ENCODE measurements at regions not wholly inside any gene's neighbourhood (a gene's known extent, or its start where the extent isn't known, plus 50 kb on each side); places are given as distances from the start of the nearest gene placed in this dataset.
"Not testable (repeated sequence)": the region's sequence is repeated elsewhere in the genome, so short reads cannot be mapped to it uniquely, and the experiment has no call there.

GRCh38 chr22:23484651-23485050 lies 95.4 kb downstream of the IGLL1 start:
- Histone ChIP-seq H3K4me3 (ENCODE audit: low read length) (no peak overlapping the region), H3K9me3 (ENCODE audit: control insufficient read depth, low read depth, low read length) (no peaks in the 10 kb centered on the region), H3K27ac (ENCODE audit: low read length) (no peak overlapping the region), H3K27me3 (ENCODE audit: control insufficient read depth, insufficient read depth, low read length) (no peaks in the 10 kb centered on the region), H3K4me1 (ENCODE audit: control insufficient read depth, insufficient read depth, low read length) (no peaks in the 10 kb centered on the region), H3K36me3 (ENCODE audit: control insufficient read depth, insufficient read depth, low read length) (no peaks in the 10 kb centered on the region)
- no peak for DNase-seq
- WGBS (ENCODE audit: insufficient coverage, low lambda C conversion rate), result 87% methylated on average over 3 of the region's 5 CpGs

- Histone ChIP-seq H3K27ac (ENCODE audit: low read length) (no peak overlapping the region), H3K4me3 (ENCODE audit: low read length) (no peak overlapping the region), H3K4me1 (ENCODE audit: control insufficient read depth, insufficient read depth, low read length) (no peaks in the 10 kb centered on the region), H3K27me3 (ENCODE audit: control insufficient read depth, insufficient read depth, low read length) (no peaks in the 10 kb centered on the region), H3K36me3 (ENCODE audit: control insufficient read depth, insufficient read depth, low read length) (no peaks in the 10 kb centered on the region), H3K9me3 (ENCODE audit: control insufficient read depth, low read depth, low read length) (no peaks in the 10 kb centered on the region)
- no peak for DNase-seq
- no CpG with 5 or more reads among the region's 5 CpGs for WGBS (ENCODE audit: insufficient coverage, low lambda C conversion rate)
These were observed 98.7 kb downstream of the IGLL1 start for GRCh38 chr22:23481369-23481768.

- Histone ChIP-seq H3K27me3 (ENCODE audit: control insufficient read depth, insufficient read depth, low read length) (no peaks in the 10 kb centered on the region), H3K27ac (ENCODE audit: low read length) (no peak overlapping the region), H3K9me3 (ENCODE audit: control insufficient read depth, low read depth, low read length) (no peaks in the 10 kb centered on the region), H3K4me3 (ENCODE audit: low read length) (no peak overlapping the region), H3K36me3 (ENCODE audit: control insufficient read depth, insufficient read depth, low read length) (no peaks in the 10 kb centered on the region), H3K4me1 (ENCODE audit: control insufficient read depth, insufficient read depth, low read length) (no peaks in the 10 kb centered on the region)
- no peak for DNase-seq
- no CpG with 5 or more reads among the region's 4 CpGs for WGBS (ENCODE audit: insufficient coverage, low lambda C conversion rate)
These were observed 101.9 kb downstream of the IGLL1 start for GRCh38 chr22:23478175-23478574.

GRCh38 chr22:23474531-23474930 lies 105.6 kb downstream of the IGLL1 start:
- not testable (repeated sequence) for H3K36me3 ChIP-seq (ENCODE audit: control insufficient read depth, insufficient read depth, low read length); H3K4me3 ChIP-seq (ENCODE audit: low read length); H3K27ac ChIP-seq (ENCODE audit: low read length); H3K4me1 ChIP-seq (ENCODE audit: control insufficient read depth, insufficient read depth, low read length); DNase-seq; H3K9me3 ChIP-seq (ENCODE audit: control insufficient read depth, low read depth, low read length); H3K27me3 ChIP-seq (ENCODE audit: control insufficient read depth, insufficient read depth, low read length)
- WGBS (ENCODE audit: insufficient coverage, low lambda C conversion rate), result no CpG with 5 or more reads among the region's 6 CpGs

- no peaks in the 10 kb centered on the region for H3K36me3 ChIP-seq (ENCODE audit: control insufficient read depth, insufficient read depth, low read length)
- WGBS (ENCODE audit: insufficient coverage, low lambda C conversion rate), result no CpG with 5 or more reads among the region's 8 CpGs
- no peaks in the 10 kb centered on the region for H3K27me3 ChIP-seq (ENCODE audit: control insufficient read depth, insufficient read depth, low read length)
- H3K27ac ChIP-seq (ENCODE audit: low read length), result no peak overlapping the region
- H3K4me1 ChIP-seq (ENCODE audit: control insufficient read depth, insufficient read depth, low read length), result no peaks in the 10 kb centered on the region
- no peaks in the 10 kb centered on the region for H3K9me3 ChIP-seq (ENCODE audit: control insufficient read depth, low read depth, low read length)
- DNase-seq, result no peak
- H3K4me3 ChIP-seq (ENCODE audit: low read length), result no peak overlapping the region
These were observed 106.2 kb downstream of the IGLL1 start for GRCh38 chr22:23473901-23474300.

GRCh38 chr22:23472376-23472775 lies 107.7 kb downstream of the IGLL1 start:
- not testable (repeated sequence) for H3K4me3 ChIP-seq (ENCODE audit: low read length); H3K27me3 ChIP-seq (ENCODE audit: control insufficient read depth, insufficient read depth, low read length); DNase-seq; H3K4me1 ChIP-seq (ENCODE audit: control insufficient read depth, insufficient read depth, low read length); H3K36me3 ChIP-seq (ENCODE audit: control insufficient read depth, insufficient read depth, low read length); H3K9me3 ChIP-seq (ENCODE audit: control insufficient read depth, low read depth, low read length); H3K27ac ChIP-seq (ENCODE audit: low read length)
- WGBS (ENCODE audit: insufficient coverage, low lambda C conversion rate), result no CpG with 5 or more reads among the region's 7 CpGs

- Histone ChIP-seq H3K4me1 (ENCODE audit: control insufficient read depth, insufficient read depth, low read length) (no peaks in the 10 kb centered on the region), H3K4me3 (ENCODE audit: low read length) (no peak overlapping the region), H3K9me3 (ENCODE audit: control insufficient read depth, low read depth, low read length) (no peaks in the 10 kb centered on the region), H3K36me3 (ENCODE audit: control insufficient read depth, insufficient read depth, low read length) (no peaks in the 10 kb centered on the region), H3K27me3 (ENCODE audit: control insufficient read depth, insufficient read depth, low read length) (no peaks in the 10 kb centered on the region), H3K27ac (ENCODE audit: low read length) (no peak overlapping the region)
- DNase-seq, result peak in 1 of 2 donors; percentile 45
- no CpG with 5 or more reads among the region's 3 CpGs for WGBS (ENCODE audit: insufficient coverage, low lambda C conversion rate)
These were observed 108.4 kb downstream of the IGLL1 start for GRCh38 chr22:23471698-23472097.

GRCh38 chr22:23470811-23471389 lies 109.2 kb downstream of the IGLL1 start:
- Histone ChIP-seq H3K27ac (ENCODE audit: low read length) (no peak overlapping the region), H3K27me3 (ENCODE audit: control insufficient read depth, insufficient read depth, low read length) (no peaks in the 10 kb centered on the region), H3K4me1 (ENCODE audit: control insufficient read depth, insufficient read depth, low read length) (no peaks in the 10 kb centered on the region), H3K4me3 (ENCODE audit: low read length) (no peak overlapping the region), H3K36me3 (ENCODE audit: control insufficient read depth, insufficient read depth, low read length) (no peaks in the 10 kb centered on the region), H3K9me3 (ENCODE audit: control insufficient read depth, low read depth, low read length) (no peaks in the 10 kb centered on the region)
- no peak for DNase-seq
- 80% methylated on average over 1 of the region's 8 CpGs for WGBS (ENCODE audit: insufficient coverage, low lambda C conversion rate)

- no peak for DNase-seq
- no peak overlapping the region for H3K27ac ChIP-seq (ENCODE audit: low read length)
- no peaks in the 10 kb centered on the region for H3K36me3 ChIP-seq (ENCODE audit: control insufficient read depth, insufficient read depth, low read length)
- no peaks in the 10 kb centered on the region for H3K4me1 ChIP-seq (ENCODE audit: control insufficient read depth, insufficient read depth, low read length)
- H3K9me3 ChIP-seq (ENCODE audit: control insufficient read depth, low read depth, low read length), result no peaks in the 10 kb centered on the region
- no peak overlapping the region for H3K4me3 ChIP-seq (ENCODE audit: low read length)
- no peaks in the 10 kb centered on the region for H3K27me3 ChIP-seq (ENCODE audit: control insufficient read depth, insufficient read depth, low read length)
These were observed 112.3 kb downstream of the IGLL1 start for GRCh38 chr22:23467721-23468294.

- WGBS (ENCODE audit: insufficient coverage, low lambda C conversion rate), result no CpG with 5 or more reads among the region's 7 CpGs
- no peak for DNase-seq
- no peak overlapping the region for H3K4me3 ChIP-seq (ENCODE audit: low read length)
- H3K9me3 ChIP-seq (ENCODE audit: control insufficient read depth, low read depth, low read length), result no peaks in the 10 kb centered on the region
- H3K4me1 ChIP-seq (ENCODE audit: control insufficient read depth, insufficient read depth, low read length), result no peaks in the 10 kb centered on the region
- H3K27me3 ChIP-seq (ENCODE audit: control insufficient read depth, insufficient read depth, low read length), result no peaks in the 10 kb centered on the region
- H3K36me3 ChIP-seq (ENCODE audit: control insufficient read depth, insufficient read depth, low read length), result no peaks in the 10 kb centered on the region
- no peak overlapping the region for H3K27ac ChIP-seq (ENCODE audit: low read length)
These were observed 113.7 kb downstream of the IGLL1 start for GRCh38 chr22:23466351-23466750.

GRCh38 chr22:23464796-23465195 lies 115.3 kb downstream of the IGLL1 start:
- H3K36me3 ChIP-seq (ENCODE audit: control insufficient read depth, insufficient read depth, low read length); H3K4me3 ChIP-seq (ENCODE audit: low read length); H3K9me3 ChIP-seq (ENCODE audit: control insufficient read depth, low read depth, low read length); DNase-seq; H3K27ac ChIP-seq (ENCODE audit: low read length); H3K4me1 ChIP-seq (ENCODE audit: control insufficient read depth, insufficient read depth, low read length); H3K27me3 ChIP-seq (ENCODE audit: control insufficient read depth, insufficient read depth, low read length): not testable (repeated sequence)
- no CpG with 5 or more reads among the region's 6 CpGs for WGBS (ENCODE audit: insufficient coverage, low lambda C conversion rate)
